NCI-H2227 treated with DMSO at 0.1 percent for 48 hours (cell line): ENCODE measurements at regions not wholly inside any gene's neighbourhood (a gene's known extent, or its start where the extent isn't known, plus 50 kb on each side); places are given as distances from the start of the nearest gene placed in this dataset.
"Not testable (repeated sequence)": the region's sequence is repeated elsewhere in the genome, so short reads cannot be mapped to it uniquely, and the experiment has no call there.

ENCODE experiments used
- DNase-seq: peaks from one replicate; lab custom pipeline; 2025; lab: John Stamatoyannopoulos, UW

- no peak for DNase-seq
Observed at GRCh38 chr1:8228253-8228652, 89.7 kb upstream of the SLC45A1 start.

GRCh38 chr1:8227674-8228073, 90.2 kb upstream of the SLC45A1 start:
- not testable (repeated sequence) for DNase-seq

GRCh38 chr1:8226747-8227146, 91.2 kb upstream of the SLC45A1 start:
- DNase-seq: no peak

- DNase-seq: not testable (repeated sequence)
Observed at GRCh38 chr1:8226024-8226423, 91.9 kb upstream of the SLC45A1 start.

GRCh38 chr1:8223526-8223925, 94.4 kb upstream of the SLC45A1 start:
- DNase-seq: no peak

- no peak for DNase-seq
Observed at GRCh38 chr1:8222789-8223188, 95.1 kb upstream of the SLC45A1 start.

- no peak for DNase-seq
Observed at GRCh38 chr1:8219530-8219929, 98.4 kb upstream of the SLC45A1 start.

- DNase-seq: no peak
Observed at GRCh38 chr1:8218351-8219092, 99.4 kb upstream of the SLC45A1 start.

- no peak for DNase-seq
Observed at GRCh38 chr1:8217809-8218208, 100.1 kb upstream of the SLC45A1 start.

GRCh38 chr1:8217011-8217711, 100.8 kb upstream of the SLC45A1 start:
- no peak for DNase-seq

- no peak for DNase-seq
Observed at GRCh38 chr1:8216005-8216404, 101.9 kb upstream of the SLC45A1 start.

- DNase-seq: no peak
Observed at GRCh38 chr1:8214501-8215173, 103.3 kb upstream of the SLC45A1 start.

- DNase-seq: no peak
Observed at GRCh38 chr1:8213676-8214075, 104.2 kb upstream of the SLC45A1 start.

GRCh38 chr1:8213136-8213535, 104.8 kb upstream of the SLC45A1 start:
- no peak for DNase-seq

GRCh38 chr1:8212580-8213031, 105.3 kb upstream of the SLC45A1 start:
- no peak for DNase-seq

- no peak for DNase-seq
Observed at GRCh38 chr1:8211883-8212579, 105.9 kb upstream of the SLC45A1 start.

- no peak for DNase-seq
Observed at GRCh38 chr1:8211251-8211882, 106.5 kb upstream of the SLC45A1 start.

- DNase-seq: no peak
Observed at GRCh38 chr1:8207202-8207601, 110.7 kb upstream of the SLC45A1 start.

GRCh38 chr1:8206391-8206790, 111.5 kb upstream of the SLC45A1 start:
- no peak for DNase-seq

- DNase-seq: no peak
Observed at GRCh38 chr1:8205771-8206170, 112.1 kb upstream of the SLC45A1 start.

GRCh38 chr1:8204826-8205225, 113.1 kb upstream of the SLC45A1 start:
- no peak for DNase-seq

- no peak for DNase-seq
Observed at GRCh38 chr1:8203551-8203950, 114.4 kb upstream of the SLC45A1 start.
